HepG2 (cell line): ENCODE measurements at regions not wholly inside any gene's neighbourhood (a gene's known extent, or its start where the extent isn't known, plus 50 kb on each side); places are given as distances from the start of the nearest gene placed in this dataset.

Experiments
- ATAC-seq: fragments of 200-7000 bp; cut with Tn5 transposase; 3 replicates; pipeline ENCODE4 v1.9.1; 2020; ENCODE audit warnings: mild to moderate bottlenecking, moderate library complexity
- BruUV-seq: library from RNA; stranded (reverse); fragments of 400-500 nt; replicated peaks from 2 replicates; lab custom pipeline; 2021; lab: Mats Ljungman, UMichigan
- CTCF ChIA-PET: fragments of 300-600 bp; formaldehyde crosslinking; extraction: SDS; loops from one replicate; lab custom pipeline; 2021; ENCODE audit warnings: low total read pairs, inconsistent platforms, low intra/inter-chr PET ratio; lab: Yijun Ruan, JAX
- POLR2A ChIA-PET: fragments of 350-600 bp; sonication (Branson Sonifier 250); formaldehyde crosslinking; loops from one replicate; lab custom pipeline; 2020; ENCODE audit warnings: antibody characterized with exemption, inconsistent platforms; lab: Yijun Ruan, JAX
- DNase-seq: peaks from one replicate; pipeline ENCODE4 v3.0.0-alpha.2; 2015; ENCODE audit warnings: low spot score
- FAIRE-seq: peaks from 3 replicates; lab custom pipeline; 2011; peaks lifted over from hg19 to GRCh38; lab: Jason Lieb, UNC
- H2AFZ ChIP-seq: one replicate; pipeline ENCODE4 v1.6.1; 2011; ENCODE audit warnings: low read length, inconsistent platforms
- H3K27ac ChIP-seq: fragments of 300-600 bp; 3 replicates; pipeline ENCODE4 v1.8.0; 2011; ENCODE audit warnings: mixed run types, mild to moderate bottlenecking, mixed read lengths, low read length, inconsistent platforms; ENCODE audit not compliant: insufficient read depth; ENCODE audit errors: extremely low read length
- H3K27me3 ChIP-seq, 2 experiments: fragments of 200-600 bp in 1 of 2; 2 replicates in 1 of 2; 3 replicates in 1 of 2; pipeline versions ENCODE4 v1.6.0 to v1.8.0; 2011; ENCODE audit warnings: low read length in 2 of 2, mild to moderate bottlenecking in 2 of 2, moderate library complexity in 2 of 2, inconsistent platforms in 1 of 2; ENCODE audit not compliant: insufficient read depth in 2 of 2, control insufficient read depth in 1 of 2
- H3K36me3 ChIP-seq, 2 experiments: fragments of 200-600 bp in 1 of 2; replicated peaks in 1 of 2; 2 replicates in 1 of 2; 3 replicates in 1 of 2; pipeline versions ENCODE4 v1.5.1 to v1.8.0; 2011; ENCODE audit warnings: low read length in 2 of 2, inconsistent platforms in 1 of 2; ENCODE audit not compliant: insufficient read depth in 2 of 2, control insufficient read depth in 1 of 2
- H3K4me1 ChIP-seq: 2 replicates; pipeline ENCODE4 v1.5.1; 2012; ENCODE audit warnings: low read length, inconsistent platforms; ENCODE audit not compliant: insufficient read depth
- H3K4me2 ChIP-seq: 2 replicates; pipeline ENCODE4 v1.6.0; 2011; ENCODE audit warnings: low read depth, low read length, inconsistent platforms
- H3K4me3 ChIP-seq, 3 experiments: fragments of 200-600 bp in 1 of 3; sonication (generic), shearing (Covaris generic) in 1 of 3; replicated peaks in 1 of 3; 2 replicates each; pipeline ENCODE4 v1.5.1; 2011 to 2016; ENCODE audit warnings: low read length in 3 of 3, inconsistent platforms in 2 of 3, low read depth in 2 of 3, mild to moderate bottlenecking in 2 of 3, control low read depth in 1 of 3, mixed read lengths in 1 of 3; ENCODE audit not compliant: insufficient read depth in 1 of 3
- H3K79me2 ChIP-seq: one replicate; pipeline ENCODE4 v1.6.1; 2011; ENCODE audit warnings: low read length, inconsistent platforms; ENCODE audit not compliant: insufficient read depth
- H3K9ac ChIP-seq: 2 replicates; pipeline ENCODE4 v1.6.0; 2011; ENCODE audit warnings: mild to moderate bottlenecking, low read depth, low read length, inconsistent platforms; ENCODE audit not compliant: insufficient read depth
- H3K9me3 ChIP-seq: 2 replicates; pipeline ENCODE4 v1.5.1; 2012; ENCODE audit warnings: mild to moderate bottlenecking, low read length
- H4K20me1 ChIP-seq: 2 replicates; pipeline ENCODE4 v1.6.0; 2011; ENCODE audit warnings: inconsistent platforms, mild to moderate bottlenecking, low read length, moderate library complexity; ENCODE audit not compliant: insufficient read depth
- FUBP1 ChIP-seq: sonication (generic); formaldehyde crosslinking; IDR thresholded peaks from 2 replicates; pipeline ENCODE4 v1.5.1; 2020; ENCODE audit warnings: missing genetic modification reagents, mild to moderate bottlenecking, borderline replicate concordance
- HNF4A ChIP-seq: sonication (generic); formaldehyde crosslinking; IDR thresholded peaks from 2 replicates; pipeline ENCODE4 v1.4.0; 2020; ENCODE audit warnings: missing genetic modification reagents
- HNRNPL ChIP-seq: fragments of 200-400 bp; formaldehyde crosslinking; IDR thresholded peaks from 2 replicates; pipeline ENCODE4 v1.6.1; 2017; ENCODE audit warnings: mild to moderate bottlenecking, low read depth, low read length
- JDP2 ChIP-seq: sonication (generic); formaldehyde crosslinking; IDR thresholded peaks from 2 replicates; pipeline ENCODE4 v1.8.1; 2022; ENCODE audit warnings: missing genetic modification reagents, borderline replicate concordance
- KLF13 ChIP-seq: sonication (generic); formaldehyde crosslinking; IDR thresholded peaks from 2 replicates; pipeline ENCODE4 v1.4.0; 2020; ENCODE audit warnings: mild to moderate bottlenecking, missing genetic modification reagents
- KLF16 ChIP-seq, 2 experiments: sonication (generic) in 1 of 2; formaldehyde crosslinking in 1 of 2; IDR thresholded peaks; 2 replicates each; pipeline versions ENCODE4 v1.6.1 to v1.8.0; 2016 to 2023; ENCODE audit warnings: missing genetic modification reagents in 2 of 2, missing compliant biosample characterization in 1 of 2
- LCORL ChIP-seq, 2 experiments: fragments of 450-650 bp in 1 of 2; sonication (generic) in 1 of 2; formaldehyde crosslinking in 1 of 2; IDR thresholded peaks; 2 replicates each; pipeline versions ENCODE4 v1.5.0 to v1.6.1; 2017 to 2020; ENCODE audit warnings: antibody characterized with exemption in 1 of 2, missing genetic modification reagents in 1 of 2
- MIXL1 ChIP-seq: IDR thresholded peaks from 2 replicates; pipeline ENCODE4 v1.6.1; 2016
- PAWR ChIP-seq: sonication (generic); formaldehyde crosslinking; IDR thresholded peaks from 2 replicates; pipeline ENCODE4 v1.4.0; 2020; ENCODE audit warnings: missing genetic modification reagents, mild to moderate bottlenecking, borderline replicate concordance
- PLRG1 ChIP-seq: fragments of 450-650 bp; conservative IDR thresholded peaks from 2 replicates; pipeline ENCODE4 v1.6.1; 2016
- SOX13 ChIP-seq, 3 experiments: fragments of 450-650 bp in 1 of 3; sonication (generic) in 1 of 3; formaldehyde crosslinking in 1 of 3; IDR thresholded peaks in 2 of 3; conservative IDR thresholded peaks in 1 of 3; 2 replicates each; pipeline versions ENCODE4 v1.5.0 to v1.6.1; 2016 to 2020; ENCODE audit warnings: antibody characterized with exemption in 1 of 3, mild to moderate bottlenecking in 1 of 3, missing compliant biosample characterization in 1 of 3, missing genetic modification reagents in 1 of 3, moderate library complexity in 1 of 3
- TAF1 ChIP-seq: sonication (generic); formaldehyde crosslinking; IDR thresholded peaks from 2 replicates; pipeline ENCODE4 v1.4.0; 2020; ENCODE audit warnings: missing genetic modification reagents
- WIZ ChIP-seq: sonication (generic); formaldehyde crosslinking; IDR thresholded peaks from 2 replicates; pipeline ENCODE4 v1.5.1; 2020; ENCODE audit warnings: mild to moderate bottlenecking, missing genetic modification reagents
- ZHX1 ChIP-seq: sonication (generic); formaldehyde crosslinking; IDR thresholded peaks from 2 replicates; pipeline ENCODE4 v1.8.1; 2022; ENCODE audit warnings: low read depth, mild to moderate bottlenecking, missing genetic modification reagents
- ZNF746 ChIP-seq: sonication (generic); formaldehyde crosslinking; IDR thresholded peaks from 2 replicates; pipeline ENCODE4 v1.8.0; 2022; ENCODE audit warnings: mild to moderate bottlenecking, missing genetic modification reagents
- ZZZ3 ChIP-seq: sonication (generic); formaldehyde crosslinking; IDR thresholded peaks from 2 replicates; pipeline ENCODE4 v1.4.0; 2020; ENCODE audit warnings: missing genetic modification reagents, mild to moderate bottlenecking, borderline replicate concordance
- WGBS: methylation state at CpG from one replicate; pipeline ENCODE4 v1.1.6; 2017; ENCODE audit warnings: low lambda C conversion rate; 5-methylcytosine and 5-hydroxymethylcytosine counted together
- in situ Hi-C: cut with HindIII; loops from 2 replicates; pipeline ENCODE4 v1.10.0; 2017; ENCODE audit warnings: low pct_unique_long_range_greater_than_20kb; ENCODE audit not compliant: extremely low pct_ligation_motif_present
- intact Hi-C: fragments of 100-400 bp; cut with micrococcal nuclease; formaldehyde crosslinking; loops from one replicate; pipeline ENCODE4 v1.10.0; 2022; ENCODE audit not compliant: unreplicated experiment

GRCh38 chr13:73996569-73996968 is 137.6 kb downstream of the KLF12 start:
- WGBS = 65% methylated on average over 4 of the region's 4 CpGs
- TF ChIP-seq SOX13 (IDR thresholded peaks at IDR 0.05) (no peak), SOX13 (CRISPR knock-in tag; conservative IDR thresholded peaks at IDR 0.05 in 1 of 2, IDR thresholded peaks at IDR 0.05 in 1 of 2) (no peak), MIXL1 (CRISPR knock-in tag) (no peak), TAF1 (no peak), FUBP1 (CRISPR knock-in tag) (no peak), JDP2 (CRISPR knock-in tag) (no peak), KLF16 (CRISPR knock-in tag; IDR thresholded peaks at IDR 0.05) (no peak), PAWR (CRISPR knock-in tag) (no peak), ZHX1 (no peak), WIZ (no peak), HNRNPL (no peak), PLRG1 (no peak), ZZZ3 (CRISPR knock-in tag) (no peak), KLF13 (CRISPR knock-in tag) (no peak), LCORL (IDR thresholded peaks at IDR 0.05) (no peak), LCORL (CRISPR knock-in tag; IDR thresholded peaks at IDR 0.05) (no peak), ZNF746 (CRISPR knock-in tag) (no peak), HNF4A (CRISPR knock-in tag) (no peak)
- POLR2A ChIA-PET = no interaction called here
- Histone ChIP-seq H3K27me3 (no peaks in the 10 kb centered on the region), H3K9me3 (no peaks in the 10 kb centered on the region), H3K9ac (no peak overlapping the region), H2AFZ (no peak overlapping the region), H3K4me2 (no peak overlapping the region), H3K4me3 (no peak overlapping the region), H3K27ac (no peak overlapping the region), H3K4me1 (no peaks in the 10 kb centered on the region), H4K20me1 (no peaks in the 10 kb centered on the region), H3K36me3 (no peaks in the 10 kb centered on the region), H3K79me2 (no peaks in the 10 kb centered on the region)
- ATAC-seq = no peak
- intact Hi-C loops = no loop called here
- no peak for FAIRE-seq
- in situ Hi-C loops = no loop called here
- no TSS peak for BruUV-seq
- no peak for DNase-seq
- CTCF ChIA-PET = no interaction called here
